ENCODE measurements at regions not wholly inside any gene's neighbourhood (a gene's known extent, or its start where the extent isn't known, plus 50 kb on each side); places are given as distances from the start of the nearest gene placed in this dataset.

- intact Hi-C loops (cut with DNase I; ENCODE audit: low total_unique reads): no loop called here
Measured at GRCh38 chr12:89977405-89978085, 268.9 kb upstream of the ATP2B1 start.

GRCh38 chr12:89976866-89977265, 268.2 kb upstream of the ATP2B1 start:
- no peak for TF ChIP-seq POLR2A (IDR thresholded peaks at IDR 0.05)
- TF ChIP-seq, protein P1, sequence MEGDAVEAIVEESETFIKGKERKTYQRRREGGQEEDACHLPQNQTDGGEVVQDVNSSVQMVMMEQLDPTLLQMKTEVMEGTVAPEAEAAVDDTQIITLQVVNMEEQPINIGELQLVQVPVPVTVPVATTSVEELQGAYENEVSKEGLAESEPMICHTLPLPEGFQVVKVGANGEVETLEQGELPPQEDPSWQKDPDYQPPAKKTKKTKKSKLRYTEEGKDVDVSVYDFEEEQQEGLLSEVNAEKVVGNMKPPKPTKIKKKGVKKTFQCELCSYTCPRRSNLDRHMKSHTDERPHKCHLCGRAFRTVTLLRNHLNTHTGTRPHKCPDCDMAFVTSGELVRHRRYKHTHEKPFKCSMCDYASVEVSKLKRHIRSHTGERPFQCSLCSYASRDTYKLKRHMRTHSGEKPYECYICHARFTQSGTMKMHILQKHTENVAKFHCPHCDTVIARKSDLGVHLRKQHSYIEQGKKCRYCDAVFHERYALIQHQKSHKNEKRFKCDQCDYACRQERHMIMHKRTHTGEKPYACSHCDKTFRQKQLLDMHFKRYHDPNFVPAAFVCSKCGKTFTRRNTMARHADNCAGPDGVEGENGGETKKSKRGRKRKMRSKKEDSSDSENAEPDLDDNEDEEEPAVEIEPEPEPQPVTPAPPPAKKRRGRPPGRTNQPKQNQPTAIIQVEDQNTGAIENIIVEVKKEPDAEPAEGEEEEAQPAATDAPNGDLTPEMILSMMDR (IDR thresholded peaks at IDR 0.05): no peak
- no peak overlapping the region for H3K4me3 ChIP-seq (ENCODE audit: low read depth, poor library complexity, severe bottlenecking)
- no peak for DNase-seq (ENCODE audit: low spot score in 2 of 2)
- intact Hi-C loops (cut with DNase I; ENCODE audit: low total_unique reads): no loop called here
- 77 to 82% methylated on average over 4 of the region's 4 CpGs for WGBS, 2 donors

More at GRCh38 chr12:89977405-89978085, 268.9 kb upstream of the ATP2B1 start:
- WGBS, 2 donors: 49 to 51% methylated on average over 10 of the region's 10 CpGs
- H3K4me3 ChIP-seq (ENCODE audit: low read depth, poor library complexity, severe bottlenecking): no peak overlapping the region
- DNase-seq (ENCODE audit: low spot score in 2 of 2): no peak
- no peak for TF ChIP-seq POLR2A (IDR thresholded peaks at IDR 0.05)
- TF ChIP-seq, protein P1 (IDR thresholded peaks at IDR 0.05): no peak

DNA sequence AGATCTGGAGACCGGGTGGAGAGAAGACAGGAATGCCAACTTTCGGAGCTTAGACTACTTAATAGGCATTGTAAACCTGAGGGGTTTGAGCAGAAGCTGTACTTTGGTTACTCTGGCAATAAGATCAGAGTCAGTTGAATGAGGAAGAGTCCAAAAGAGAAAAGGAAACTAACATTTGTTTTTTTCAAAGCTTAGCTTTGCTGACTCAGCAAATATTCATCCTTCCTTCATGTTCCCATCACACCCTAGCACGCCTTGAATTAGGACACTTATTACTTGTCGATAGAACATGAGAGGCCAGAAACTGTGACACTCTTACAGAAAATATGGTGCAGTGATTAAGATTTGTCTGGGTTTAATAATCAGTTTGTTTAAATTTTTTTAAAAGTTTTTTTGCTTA, 266.9 kb upstream of the ATP2B1 start:
- no peak overlapping the region for H3K4me3 ChIP-seq (ENCODE audit: low read depth, poor library complexity, severe bottlenecking)
- intact Hi-C loops (cut with DNase I; ENCODE audit: low total_unique reads): no loop called here
- DNase-seq (ENCODE audit: low spot score in 2 of 2): no peak
- no peak for TF ChIP-seq POLR2A (IDR thresholded peaks at IDR 0.05)
- TF ChIP-seq, protein P1 (IDR thresholded peaks at IDR 0.05): no peak
- WGBS, 2 donors: 87 to 93% methylated on average over 4 of the region's 4 CpGs

GRCh38 chr12:89971880-89972279, 263.2 kb upstream of the ATP2B1 start:
- H3K4me3 ChIP-seq (ENCODE audit: low read depth, poor library complexity, severe bottlenecking): no peak overlapping the region
- intact Hi-C loops (cut with DNase I; ENCODE audit: low total_unique reads): no loop called here
- no peak for DNase-seq (ENCODE audit: low spot score in 2 of 2)
- TF ChIP-seq, protein P1 (IDR thresholded peaks at IDR 0.05): no peak
- TF ChIP-seq POLR2A (IDR thresholded peaks at IDR 0.05): no peak

DNA sequence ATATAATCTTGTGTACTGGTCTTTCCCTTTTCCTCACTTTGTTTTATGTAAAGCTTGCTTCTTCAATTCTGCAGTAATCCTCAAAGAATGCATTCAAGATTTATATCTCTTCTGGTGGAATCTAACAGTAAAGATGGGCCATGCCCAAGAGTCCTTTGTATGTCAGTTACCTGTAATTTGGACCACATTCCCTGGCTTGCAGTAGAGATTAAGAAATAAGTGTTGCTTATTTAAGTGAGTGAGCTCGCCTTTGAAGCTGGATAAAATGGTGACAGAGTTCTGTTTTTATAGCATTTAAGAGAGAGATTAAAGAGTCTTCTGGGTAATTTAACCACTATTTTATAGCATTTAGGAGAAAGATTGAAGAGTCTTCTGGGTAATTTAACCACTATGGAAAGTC, 262.1 kb upstream of the ATP2B1 start:
- 64 to 68% methylated on average over 1 of the region's 1 CpG for WGBS, 2 donors
- DNase-seq (ENCODE audit: low spot score in 2 of 2): no peak
- intact Hi-C loops (cut with DNase I; ENCODE audit: low total_unique reads): no loop called here
- H3K4me3 ChIP-seq (ENCODE audit: low read depth, poor library complexity, severe bottlenecking): no peak overlapping the region
- no peak for TF ChIP-seq POLR2A (IDR thresholded peaks at IDR 0.05)
- TF ChIP-seq, protein P1 (IDR thresholded peaks at IDR 0.05): no peak

GRCh38 chr12:89969093-89969492, 260.5 kb upstream of the ATP2B1 start:
- intact Hi-C loops (cut with DNase I; ENCODE audit: low total_unique reads): no loop called here
- 44 to 50% methylated on average over 4 of the region's 4 CpGs for WGBS, 2 donors
- no peak for DNase-seq (ENCODE audit: low spot score in 2 of 2)
- H3K4me3 ChIP-seq (ENCODE audit: low read depth, poor library complexity, severe bottlenecking): no peak overlapping the region
- TF ChIP-seq, protein P1 (IDR thresholded peaks at IDR 0.05): no peak
- no peak for TF ChIP-seq POLR2A (IDR thresholded peaks at IDR 0.05)
